ENCODE measurements at regions not wholly inside any gene's neighbourhood (a gene's known extent, or its start where the extent isn't known, plus 50 kb on each side); places are given as distances from the start of the nearest gene placed in this dataset.

- no peak for TF ChIP-seq CTCF (IDR thresholded peaks at IDR 0.05; ENCODE audit: low read depth, low read length, poor library complexity, severe bottlenecking)
- TF ChIP-seq EZH2phosphoT487 (IDR thresholded peaks at IDR 0.05; ENCODE audit: borderline replicate concordance, low read length): no peak
Measured at GRCh38 chr4:96652821-96653220, 812.9 kb downstream of the PDHA2 start.

All from DOHH2 (cell line).